ENCODE measurements at regions not wholly inside any gene's neighbourhood (a gene's known extent, or its start where the extent isn't known, plus 50 kb on each side); places are given as distances from the start of the nearest gene placed in this dataset.
A peak's percentile ranks its signal among the peaks of the same experiment; 100 is the strongest.

GRCh38 chr2:42888321-42889245, 96.2 kb upstream of the HAAO start:
- Histone ChIP-seq H3K9me3 (peaks cover 0 to 19% of the 10 kb centered on the region in 2 donors), H3K4me3 (no peak overlapping the region), H3K27ac (no peak overlapping the region), H3K36me3 (no peaks in the 10 kb centered on the region), H3K4me1 (no peaks in the 10 kb centered on the region), H3K27me3 (no peaks in the 10 kb centered on the region)
- DNase-seq = no peak
- TF ChIP-seq CTCF (IDR thresholded peaks at IDR 0.05) = no peak
- ATAC-seq = no peak
- intact Hi-C loops (cut with DNase I) = no loop called here

GRCh38 chr2:42886921-42887320, 94.5 kb upstream of the HAAO start:
- Histone ChIP-seq H3K4me1 (no peaks in the 10 kb centered on the region), H3K4me3 (no peak overlapping the region), H3K27me3 (no peaks in the 10 kb centered on the region), H3K9me3 (peaks cover 0 to 19% of the 10 kb centered on the region in 2 donors), H3K36me3 (no peaks in the 10 kb centered on the region), H3K27ac (no peak overlapping the region)
- intact Hi-C loops (cut with DNase I) = no loop called here
- TF ChIP-seq CTCF (IDR thresholded peaks at IDR 0.05) = no peak
- DNase-seq = no peak
- ATAC-seq = no peak

- H3K36me3 ChIP-seq = no peaks in the 10 kb centered on the region
- no peak overlapping the region for H3K27ac ChIP-seq
- no peaks in the 10 kb centered on the region for H3K9me3 ChIP-seq
- ATAC-seq = no peak
- intact Hi-C loops (cut with DNase I) = no loop called here
- no peak for TF ChIP-seq CTCF (IDR thresholded peaks at IDR 0.05)
- no peaks in the 10 kb centered on the region for H3K27me3 ChIP-seq
- no peak for DNase-seq
- peaks cover 9 to 18% of the 10 kb centered on the region in 2 donors for H3K4me1 ChIP-seq
- no peak overlapping the region for H3K4me3 ChIP-seq
Measured at GRCh38 chr2:42882756-42883155, 90.4 kb upstream of the HAAO start.

GRCh38 chr2:42881732-42882131, 89.3 kb upstream of the HAAO start:
- Histone ChIP-seq H3K4me3 (no peak overlapping the region), H3K9me3 (no peaks in the 10 kb centered on the region), H3K27ac (no peak overlapping the region), H3K36me3 (no peaks in the 10 kb centered on the region), H3K4me1 (peaks cover 9 to 25% of the 10 kb centered on the region in 2 donors), H3K27me3 (no peaks in the 10 kb centered on the region)
- DNase-seq (no peak), ATAC-seq (peak; percentile 14)
- intact Hi-C loops (cut with DNase I) = no loop called here
- no peak for TF ChIP-seq CTCF (IDR thresholded peaks at IDR 0.05)

- Histone ChIP-seq H3K4me3 (no peak overlapping the region), H3K36me3 (no peaks in the 10 kb centered on the region), H3K27ac (peak overlapping the region; percentile 39 to 70), H3K9me3 (no peaks in the 10 kb centered on the region), H3K27me3 (no peaks in the 10 kb centered on the region), H3K4me1 (peaks cover 11 to 28% of the 10 kb centered on the region in 2 donors)
- no peak for TF ChIP-seq CTCF (IDR thresholded peaks at IDR 0.05)
- ATAC-seq (no peak), DNase-seq (no peak)
- intact Hi-C loops (cut with DNase I) = no loop called here
Measured at GRCh38 chr2:42880738-42881690, 88.6 kb upstream of the HAAO start.
